Liver (tissue), 8 donors: ENCODE measurements at regions not wholly inside any gene's neighbourhood (a gene's known extent, or its start where the extent isn't known, plus 50 kb on each side); places are given as distances from the start of the nearest gene placed in this dataset.

Source experiments
- DNase-seq: peaks from one replicate; pipeline ENCODE4 v3.0.0-alpha.2; 2017; ENCODE audit warnings: low spot score
- H3K27ac ChIP-seq, 2 donors: one replicate each; pipeline ENCODE4 v1.7.0; 2013; ENCODE audit warnings: inconsistent platforms in 2 of 2, low read length in 2 of 2, control low read depth in 1 of 2, low read depth in 1 of 2, mild to moderate bottlenecking in 1 of 2
- H3K27me3 ChIP-seq, 4 donors: one replicate each; pipeline versions ENCODE4 v1.6.1 to v1.7.0; 2013; ENCODE audit warnings: low read length in 3 of 4, inconsistent platforms in 1 of 4, mild to moderate bottlenecking in 1 of 4, moderate library complexity in 1 of 4; ENCODE audit not compliant: control insufficient read depth in 4 of 4, insufficient read depth in 4 of 4
- H3K36me3 ChIP-seq, 4 donors: one replicate each; pipeline versions ENCODE4 v1.6.1 to v1.7.0; 2013; ENCODE audit warnings: low read length in 3 of 4, mild to moderate bottlenecking in 3 of 4, low read depth in 1 of 4, moderate library complexity in 1 of 4; ENCODE audit not compliant: control insufficient read depth in 4 of 4, insufficient read depth in 3 of 4
- H3K4me1 ChIP-seq, 4 donors: one replicate each; pipeline versions ENCODE4 v1.6.1 to v1.7.0; 2013; ENCODE audit warnings: low read length in 3 of 4, mild to moderate bottlenecking in 3 of 4, moderate library complexity in 1 of 4; ENCODE audit not compliant: control insufficient read depth in 4 of 4, insufficient read depth in 4 of 4
- H3K4me3 ChIP-seq, 3 donors: one replicate each; pipeline versions ENCODE4 v1.6.1 to v1.7.0; 2013; ENCODE audit warnings: low read length in 3 of 3, control low read depth in 1 of 3, low read depth in 1 of 3, mild to moderate bottlenecking in 1 of 3
- H3K9ac ChIP-seq, 2 donors: one replicate each; pipeline ENCODE4 v1.7.0; 2013; ENCODE audit warnings: low read length in 2 of 2, mild to moderate bottlenecking in 2 of 2, moderate library complexity in 2 of 2, control low read depth in 1 of 2, low read depth in 1 of 2
- H3K9me3 ChIP-seq, 4 donors: one replicate each; pipeline versions ENCODE4 v1.6.1 to v1.7.0; 2013; ENCODE audit warnings: low read length in 3 of 4; ENCODE audit not compliant: control insufficient read depth in 4 of 4
- EGR1 ChIP-seq, 2 donors: IDR thresholded peaks; 2 replicates each; pipeline ENCODE4 v1.6.1; 2016 to 2018; ENCODE audit warnings: antibody characterized with exemption in 2 of 2, low read depth in 2 of 2
- GABPA ChIP-seq, 2 donors: IDR thresholded peaks in 1 of 2; conservative IDR thresholded peaks in 1 of 2; 2 replicates each; pipeline ENCODE4 v1.6.1; 2016; ENCODE audit warnings: antibody characterized with exemption in 2 of 2, mild to moderate bottlenecking in 1 of 2, moderate library complexity in 1 of 2
- HNF4A ChIP-seq, 2 donors: conservative IDR thresholded peaks; 2 replicates each; pipeline ENCODE4 v1.6.1; 2016; ENCODE audit warnings: antibody characterized with exemption in 2 of 2, mild to moderate bottlenecking in 2 of 2
- HNF4G ChIP-seq: IDR thresholded peaks from 2 replicates; pipeline ENCODE4 v1.6.1; 2016; ENCODE audit warnings: antibody characterized with exemption
- JUND ChIP-seq, 2 donors: IDR thresholded peaks; 2 replicates each; pipeline ENCODE4 v1.6.1; 2016; ENCODE audit warnings: antibody characterized with exemption in 2 of 2
- NR2F2 ChIP-seq: IDR thresholded peaks from 2 replicates; pipeline ENCODE4 v1.6.1; 2016; ENCODE audit warnings: antibody characterized with exemption
- RAD21 ChIP-seq, 2 donors: IDR thresholded peaks; 2 replicates each; pipeline ENCODE4 v1.6.1; 2016; ENCODE audit warnings: antibody characterized with exemption in 2 of 2, mild to moderate bottlenecking in 2 of 2
- REST ChIP-seq: IDR thresholded peaks from 2 replicates; pipeline ENCODE4 v1.6.1; 2016; ENCODE audit warnings: antibody characterized with exemption, mild to moderate bottlenecking
- SP1 ChIP-seq: IDR thresholded peaks from 2 replicates; pipeline ENCODE4 v1.6.1; 2018; ENCODE audit warnings: antibody characterized with exemption, mild to moderate bottlenecking
- TAF1 ChIP-seq: conservative IDR thresholded peaks from 2 replicates; pipeline ENCODE4 v1.6.1; 2016; ENCODE audit warnings: antibody characterized with exemption, mild to moderate bottlenecking
- YY1 ChIP-seq: IDR thresholded peaks from 2 replicates; pipeline ENCODE4 v1.6.1; 2016; ENCODE audit warnings: antibody characterized with exemption, mild to moderate bottlenecking
- WGBS: extraction: QIAGEN DNeasy Blood & Tissue Kit; methylation state at CpG from one replicate; pipeline ENCODE4 v1.1.7; 2013; 5-methylcytosine and 5-hydroxymethylcytosine counted together
- TF ChIP-seq, protein P1 (sequence below): fragments of 150-350 bp; IDR thresholded peaks from 2 replicates; pipeline ENCODE4 v1.5.1; 2017; ENCODE audit warnings: improper control_type of control experiment, low read depth, low read length; ENCODE audit not compliant: missing input control
- donor health status: healthy.
- donor health status: healthy.
- donor health status: healthy.
- donor health status: healthy.
- donor health status: healthy.

- TF ChIP-seq GABPA (IDR thresholded peaks at IDR 0.05 in 1 of 2, conservative IDR thresholded peaks at IDR 0.05 in 1 of 2) (no peak), YY1 (no peak), JUND (IDR thresholded peaks at IDR 0.05) (no peak), TAF1 (no peak), EGR1 (IDR thresholded peaks at IDR 0.05; ENCODE audit: low read depth in 2 of 2) (no peak), RAD21 (IDR thresholded peaks at IDR 0.05) (no peak), REST (no peak), HNF4G (no peak), NR2F2 (no peak)
- TF ChIP-seq, protein P1, sequence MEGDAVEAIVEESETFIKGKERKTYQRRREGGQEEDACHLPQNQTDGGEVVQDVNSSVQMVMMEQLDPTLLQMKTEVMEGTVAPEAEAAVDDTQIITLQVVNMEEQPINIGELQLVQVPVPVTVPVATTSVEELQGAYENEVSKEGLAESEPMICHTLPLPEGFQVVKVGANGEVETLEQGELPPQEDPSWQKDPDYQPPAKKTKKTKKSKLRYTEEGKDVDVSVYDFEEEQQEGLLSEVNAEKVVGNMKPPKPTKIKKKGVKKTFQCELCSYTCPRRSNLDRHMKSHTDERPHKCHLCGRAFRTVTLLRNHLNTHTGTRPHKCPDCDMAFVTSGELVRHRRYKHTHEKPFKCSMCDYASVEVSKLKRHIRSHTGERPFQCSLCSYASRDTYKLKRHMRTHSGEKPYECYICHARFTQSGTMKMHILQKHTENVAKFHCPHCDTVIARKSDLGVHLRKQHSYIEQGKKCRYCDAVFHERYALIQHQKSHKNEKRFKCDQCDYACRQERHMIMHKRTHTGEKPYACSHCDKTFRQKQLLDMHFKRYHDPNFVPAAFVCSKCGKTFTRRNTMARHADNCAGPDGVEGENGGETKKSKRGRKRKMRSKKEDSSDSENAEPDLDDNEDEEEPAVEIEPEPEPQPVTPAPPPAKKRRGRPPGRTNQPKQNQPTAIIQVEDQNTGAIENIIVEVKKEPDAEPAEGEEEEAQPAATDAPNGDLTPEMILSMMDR, result no peak
Observed at GRCh38 chr2:236417150-236417549, 152.5 kb upstream of the ACKR3 start.

DNA sequence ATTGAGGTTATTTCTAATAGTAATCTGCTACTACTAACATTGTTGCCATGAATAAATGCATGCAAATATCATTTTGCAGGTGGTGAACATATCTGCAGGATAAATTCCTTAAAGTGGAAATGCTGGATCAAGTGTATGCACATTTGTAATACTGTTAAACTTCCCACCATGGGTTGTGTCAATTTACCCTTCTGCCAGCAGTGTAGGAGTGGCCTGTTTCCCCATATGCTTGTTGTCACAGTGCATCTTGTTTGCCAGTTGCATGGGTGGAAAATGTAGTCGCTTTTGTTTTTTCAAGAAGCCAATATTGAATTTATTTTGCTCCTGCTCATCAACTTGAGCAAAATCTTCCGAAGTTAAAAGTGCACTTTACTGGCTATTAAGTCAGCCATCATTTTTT, 139.0 kb upstream of the ACKR3 start:
- no peak for DNase-seq
- WGBS, result 85% methylated on average over 2 of the region's 2 CpGs
- Histone ChIP-seq H3K4me3 (no peak overlapping the region), H3K9me3 (peaks cover 0 to 5% (median under 1%) of the 10 kb centered on the region in 4 donors), H3K36me3 (no peaks in the 10 kb centered on the region), H3K9ac (no peak overlapping the region), H3K27ac (no peak overlapping the region), H3K27me3 (peaks cover 0 to 6% (median 0%) of the 10 kb centered on the region in 4 donors), H3K4me1 (no peaks in the 10 kb centered on the region)
- TF ChIP-seq RAD21 (IDR thresholded peaks at IDR 0.05) (no peak), HNF4A (conservative IDR thresholded peaks at IDR 0.05) (no peak), GABPA (IDR thresholded peaks at IDR 0.05 in 1 of 2, conservative IDR thresholded peaks at IDR 0.05 in 1 of 2) (no peak), SP1 (no peak)
- TF ChIP-seq, protein P1, result no peak

More at GRCh38 chr2:236417150-236417549, 152.5 kb upstream of the ACKR3 start:
- DNase-seq, result no peak
- H3K4me3 ChIP-seq, result no peak overlapping the region
- no peaks in the 10 kb centered on the region for H3K4me1 ChIP-seq
- 81% methylated on average over 6 of the region's 6 CpGs for WGBS
- H3K9me3 ChIP-seq, result no peaks in the 10 kb centered on the region
- no peaks in the 10 kb centered on the region for H3K36me3 ChIP-seq
- H3K9ac ChIP-seq, result no peak overlapping the region
- H3K27ac ChIP-seq, result no peak overlapping the region
- H3K27me3 ChIP-seq, result no peaks in the 10 kb centered on the region
